ENCODE measurements at regions not wholly inside any gene's neighbourhood (a gene's known extent, or its start where the extent isn't known, plus 50 kb on each side); places are given as distances from the start of the nearest gene placed in this dataset.
"Not testable (repeated sequence)": the region's sequence is repeated elsewhere in the genome, so short reads cannot be mapped to it uniquely, and the experiment has no call there.

- intact Hi-C loops (cut with DNase I; ENCODE audit: low total_unique reads): no loop called here
- WGBS, 2 donors: 18 to 28% methylated on average over 48 to 54 of the region's 55 CpGs
- H3K4me3 ChIP-seq (ENCODE audit: low read depth, poor library complexity, severe bottlenecking): peak overlapping the region; percentile 23
- TF ChIP-seq CTCF (IDR thresholded peaks at IDR 0.05): no peak
- no peak for TF ChIP-seq POLR2A (IDR thresholded peaks at IDR 0.05)
- peak; percentile 73 to 93 for DNase-seq (ENCODE audit: low spot score in 2 of 2)
Measured at GRCh38 chr13:22925881-22926747, 254.7 kb upstream of the SGCG start.

- H3K4me3 ChIP-seq (ENCODE audit: low read depth, poor library complexity, severe bottlenecking): peak overlapping the region; percentile 23
- intact Hi-C loops (cut with DNase I; ENCODE audit: low total_unique reads): no loop called here
- 28 to 36% methylated on average over 21 to 31 of the region's 56 CpGs for WGBS, 2 donors
- no peak for DNase-seq (ENCODE audit: low spot score in 2 of 2)
- TF ChIP-seq POLR2A (IDR thresholded peaks at IDR 0.05) (no peak), CTCF (IDR thresholded peaks at IDR 0.05) (no peak)
Measured at GRCh38 chr13:22926748-22927400, 253.9 kb upstream of the SGCG start.

GRCh38 chr13:22927845-22928244 lies 252.9 kb upstream of the SGCG start:
- H3K4me3 ChIP-seq (ENCODE audit: low read depth, poor library complexity, severe bottlenecking); intact Hi-C loops (cut with DNase I; ENCODE audit: low total_unique reads); DNase-seq (ENCODE audit: low spot score in 2 of 2): not testable (repeated sequence)
- WGBS, 2 donors: 75 to 87% methylated on average over 4 of the region's 4 CpGs

GRCh38 chr13:22929381-22930126 lies 251.2 kb upstream of the SGCG start:
- DNase-seq (ENCODE audit: low spot score in 2 of 2): no peak
- H3K4me3 ChIP-seq (ENCODE audit: low read depth, poor library complexity, severe bottlenecking): no peak overlapping the region
- TF ChIP-seq CTCF (IDR thresholded peaks at IDR 0.05): no peak
- no peak for TF ChIP-seq POLR2A (IDR thresholded peaks at IDR 0.05)
- 89 to 93% methylated on average over 7 of the region's 7 CpGs for WGBS, 2 donors
- intact Hi-C loops (cut with DNase I; ENCODE audit: low total_unique reads): no loop called here

- no peak for DNase-seq (ENCODE audit: low spot score in 2 of 2)
- TF ChIP-seq CTCF (IDR thresholded peaks at IDR 0.05) (no peak), POLR2A (IDR thresholded peaks at IDR 0.05) (no peak)
- H3K4me3 ChIP-seq (ENCODE audit: low read depth, poor library complexity, severe bottlenecking): no peak overlapping the region
- intact Hi-C loops (cut with DNase I; ENCODE audit: low total_unique reads): no loop called here
- 29 to 58% methylated on average over 1 of the region's 1 CpG for WGBS, 2 donors
Measured at GRCh38 chr13:22931576-22931975, 249.2 kb upstream of the SGCG start.

GRCh38 chr13:22932632-22933412 lies 248.0 kb upstream of the SGCG start:
- intact Hi-C loops (cut with DNase I; ENCODE audit: low total_unique reads); H3K4me3 ChIP-seq (ENCODE audit: low read depth, poor library complexity, severe bottlenecking); DNase-seq (ENCODE audit: low spot score in 2 of 2): not testable (repeated sequence)
- WGBS, 2 donors: 78 to 93% methylated on average over 17 to 19 of the region's 20 CpGs

Measured in lower leg skin (tissue), 4 donors.